GM19035 (cell line): ENCODE measurements at regions not wholly inside any gene's neighbourhood (a gene's known extent, or its start where the extent isn't known, plus 50 kb on each side); places are given as distances from the start of the nearest gene placed in this dataset.

Experiments used
- ATAC-seq: cut with Tn5 transposase; IDR thresholded peaks from one replicate; pipeline ENCODE4 v1.9.1; 2021; ENCODE audit not compliant: unreplicated experiment

- ATAC-seq, result no peak
These were observed 137.1 kb upstream of the GAS1 start for GRCh38 chr9:87084407-87084806.

GRCh38 chr9:87085073-87085472 lies 137.8 kb upstream of the GAS1 start:
- no peak for ATAC-seq

DNA sequence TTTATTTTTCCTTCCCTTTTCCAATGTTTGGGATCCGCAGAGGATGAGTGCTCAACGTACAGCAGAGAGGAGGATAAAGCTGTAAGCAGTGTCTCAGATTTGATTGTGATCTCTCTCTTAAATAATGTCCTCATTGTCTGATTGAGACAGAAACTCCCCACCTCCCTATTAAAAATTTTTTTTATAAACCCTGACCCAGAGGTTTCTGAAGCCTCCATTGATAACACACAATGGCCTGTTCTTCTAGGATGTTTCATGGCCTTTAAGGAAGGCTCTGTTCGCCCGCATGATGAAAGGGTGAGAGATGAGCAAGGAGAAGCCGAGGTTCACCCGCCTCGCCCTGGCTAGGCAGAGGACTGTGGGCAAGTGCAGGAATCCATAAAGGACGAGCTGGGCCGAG lies 138.2 kb upstream of the GAS1 start:
- ATAC-seq, result no peak

DNA sequence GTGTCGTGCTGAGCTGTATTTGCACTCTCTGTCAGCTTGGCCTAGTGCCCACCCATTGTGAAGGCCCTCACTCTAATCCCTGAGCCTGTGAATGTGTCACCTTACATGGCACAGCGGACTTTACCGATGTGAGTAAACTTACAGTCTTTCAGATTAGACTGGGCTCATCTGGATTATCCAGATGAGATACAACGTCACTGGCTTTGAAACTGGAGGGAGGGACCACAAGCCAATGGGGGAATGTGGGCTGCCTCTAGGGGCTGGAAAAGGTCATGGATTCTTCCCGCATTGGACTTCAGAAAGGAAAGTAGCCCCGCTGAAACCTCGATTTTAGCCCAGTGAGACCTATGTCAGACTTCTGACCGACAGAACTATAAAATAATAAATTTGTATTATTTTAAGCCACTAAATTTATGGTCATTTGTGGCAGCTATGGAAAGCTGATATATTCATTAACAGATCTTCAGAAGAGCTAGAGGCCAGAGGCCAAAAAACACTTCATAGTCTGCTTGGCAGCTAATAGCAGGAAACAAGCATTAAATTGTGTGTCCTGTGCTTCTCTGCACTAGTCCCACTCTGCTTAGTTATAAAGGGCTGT lies 139.0 kb upstream of the GAS1 start:
- no peak for ATAC-seq

DNA sequence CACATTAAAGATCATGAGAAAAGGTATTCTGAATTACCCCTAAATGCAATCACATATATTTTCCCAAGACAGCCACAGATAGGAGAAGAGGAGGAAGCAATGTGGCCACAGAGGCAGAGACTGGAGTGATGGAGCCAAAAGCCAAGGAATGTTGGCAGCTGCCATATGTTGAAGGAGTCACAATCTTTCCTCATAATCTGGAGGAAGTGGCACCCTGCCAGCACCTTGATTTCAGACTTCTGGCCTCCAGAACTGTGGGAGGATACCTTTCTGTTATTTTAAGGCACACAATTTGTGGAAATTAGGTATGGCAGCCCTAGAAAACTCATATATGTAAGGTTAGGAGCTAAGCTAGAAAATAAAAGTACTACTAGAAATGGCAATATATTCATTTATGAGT lies 139.9 kb upstream of the GAS1 start:
- no peak for ATAC-seq

DNA sequence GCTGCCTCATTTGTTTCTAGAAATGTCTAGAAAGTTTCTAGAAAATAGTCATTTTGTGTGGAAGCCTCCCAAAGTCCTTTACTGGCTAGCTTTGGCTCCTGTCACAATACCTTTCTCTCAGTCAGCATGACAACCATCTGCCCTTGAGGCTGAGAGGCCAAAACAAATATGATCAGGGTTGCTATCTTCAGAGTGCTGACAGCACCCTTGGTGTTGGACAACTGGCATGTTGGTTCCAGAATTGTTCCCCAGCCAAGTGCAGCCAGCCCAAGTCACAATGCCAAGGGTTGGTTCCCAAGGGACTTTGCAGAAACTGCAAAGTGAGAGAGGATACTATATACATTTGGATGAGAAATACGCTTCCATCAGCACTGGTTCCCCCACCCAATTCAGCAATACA lies 140.9 kb upstream of the GAS1 start:
- ATAC-seq, result no peak

DNA sequence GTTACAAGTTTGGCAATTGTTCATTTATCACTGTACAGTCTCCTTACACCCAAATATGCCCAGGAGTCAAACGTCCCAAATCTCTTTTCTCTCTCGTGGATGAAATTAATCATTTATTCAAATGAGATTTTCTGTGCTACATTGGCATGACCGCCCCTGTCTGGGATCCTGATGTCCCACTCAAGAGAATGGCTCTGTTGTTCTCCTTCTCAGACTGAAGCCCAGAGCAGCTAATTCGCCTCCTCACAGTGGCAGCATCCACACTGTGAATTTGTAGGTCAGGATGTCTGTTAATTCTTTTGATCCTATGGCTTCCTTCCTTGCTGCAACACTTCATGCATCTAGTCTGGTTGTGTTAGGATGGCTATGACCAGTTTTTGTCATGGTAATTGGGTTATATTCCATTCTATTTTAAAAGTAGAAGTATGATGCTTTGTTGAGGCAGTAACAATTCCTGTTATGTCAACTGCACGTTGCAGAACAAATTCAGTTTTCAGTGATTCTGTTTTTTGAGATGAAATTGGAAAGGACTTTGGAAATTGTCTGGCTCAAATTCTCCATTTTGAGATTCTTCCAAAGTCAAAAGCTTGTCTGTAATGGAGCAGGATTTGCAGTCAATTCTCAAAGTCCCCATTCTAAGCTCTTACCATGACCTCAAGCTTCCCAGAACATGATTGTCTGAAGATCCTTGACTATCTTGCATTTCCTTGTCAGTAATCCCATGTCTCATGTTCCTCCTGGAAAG lies 141.5 kb upstream of the GAS1 start:
- no peak for ATAC-seq

DNA sequence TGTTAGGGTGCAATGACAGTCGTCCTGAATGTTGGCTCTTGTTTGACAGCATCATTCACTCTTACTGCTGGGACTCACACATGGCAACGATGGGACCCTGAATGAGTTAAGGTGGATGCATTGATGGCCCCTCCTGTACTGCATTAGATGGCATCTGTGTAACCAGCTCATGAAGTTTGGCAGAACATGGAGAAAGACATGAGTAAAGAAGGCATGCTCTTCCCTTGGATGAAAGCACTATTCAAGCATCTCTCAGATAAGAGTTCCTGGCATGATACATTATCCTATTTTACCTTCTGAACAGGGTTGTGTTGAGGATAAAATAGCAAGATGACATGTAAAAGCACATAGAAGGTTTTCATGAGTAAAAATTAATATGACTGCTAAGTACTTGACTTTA lies 142.2 kb upstream of the GAS1 start:
- ATAC-seq, result no peak

- no peak for ATAC-seq
These were observed 142.6 kb upstream of the GAS1 start for GRCh38 chr9:87089929-87090328.

- no peak for ATAC-seq
These were observed 146.5 kb upstream of the GAS1 start for GRCh38 chr9:87093777-87094176.

- ATAC-seq, result no peak
These were observed 148.6 kb upstream of the GAS1 start for GRCh38 chr9:87095951-87096350.

DNA sequence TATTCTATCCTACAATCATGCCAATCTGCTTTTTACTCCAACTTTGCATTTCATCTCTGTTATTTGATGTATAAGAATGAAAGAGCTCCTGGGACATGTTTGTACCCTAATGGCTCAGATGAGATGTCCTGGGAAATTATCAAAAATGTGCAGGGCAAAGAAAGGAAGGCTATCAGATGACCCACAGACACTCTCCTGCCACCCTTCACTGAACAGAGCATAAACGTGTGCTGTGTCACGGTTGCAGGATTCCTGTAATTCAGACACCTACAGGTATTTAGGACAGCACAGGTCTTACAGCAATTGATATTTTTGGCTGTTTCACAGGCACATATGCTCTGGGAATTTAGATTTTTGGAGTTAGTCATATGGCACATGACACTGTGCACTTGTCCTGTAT lies 149.2 kb upstream of the GAS1 start:
- no peak for ATAC-seq

GRCh38 chr9:87097238-87097637 lies 149.9 kb upstream of the GAS1 start:
- ATAC-seq, result no peak

GRCh38 chr9:87099407-87099806 lies 152.1 kb upstream of the GAS1 start:
- ATAC-seq, result no peak

- no peak for ATAC-seq
These were observed 152.7 kb upstream of the GAS1 start for GRCh38 chr9:87100001-87100400.

DNA sequence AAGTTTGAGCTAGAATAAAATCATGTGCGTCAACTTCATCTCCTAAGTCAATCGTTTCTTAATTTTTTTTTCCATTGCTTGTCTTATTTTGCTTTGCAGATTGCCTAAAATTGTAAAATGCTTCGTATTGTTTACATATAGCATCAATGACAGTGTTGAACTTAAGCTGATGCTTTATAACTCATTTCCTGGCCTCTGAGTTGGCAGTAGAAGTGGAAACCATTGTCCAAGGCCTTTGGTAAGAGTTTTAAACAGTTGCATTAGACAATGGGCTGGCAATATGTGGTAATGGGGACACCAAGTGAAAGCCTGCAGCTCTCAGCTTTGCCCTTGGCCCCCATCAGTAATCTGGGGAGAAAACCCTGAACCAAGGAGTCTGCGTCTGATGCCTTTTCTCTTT lies 154.8 kb upstream of the GAS1 start:
- ATAC-seq, result no peak

GRCh38 chr9:87107072-87107471 lies 159.8 kb upstream of the GAS1 start:
- no peak for ATAC-seq

DNA sequence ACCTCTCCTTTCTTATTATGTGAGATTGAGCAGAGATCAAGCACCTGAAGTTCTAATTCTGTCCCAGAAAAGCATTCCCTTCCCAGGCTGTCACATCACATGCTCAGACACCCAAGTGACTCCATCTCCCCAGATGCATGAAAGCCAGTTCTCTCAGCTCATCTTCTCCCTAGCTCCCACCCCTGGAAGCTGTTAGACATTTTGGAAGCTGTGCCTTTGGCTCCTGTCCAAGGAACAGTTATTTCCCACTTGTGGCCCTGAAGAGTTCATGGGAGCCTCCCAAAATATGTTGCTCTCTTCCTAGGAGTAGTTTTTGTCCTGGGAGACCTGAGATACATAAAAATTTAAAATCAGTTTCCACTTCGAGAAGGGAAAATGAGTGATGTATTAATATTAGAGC lies 161.4 kb upstream of the GAS1 start:
- ATAC-seq, result no peak

DNA sequence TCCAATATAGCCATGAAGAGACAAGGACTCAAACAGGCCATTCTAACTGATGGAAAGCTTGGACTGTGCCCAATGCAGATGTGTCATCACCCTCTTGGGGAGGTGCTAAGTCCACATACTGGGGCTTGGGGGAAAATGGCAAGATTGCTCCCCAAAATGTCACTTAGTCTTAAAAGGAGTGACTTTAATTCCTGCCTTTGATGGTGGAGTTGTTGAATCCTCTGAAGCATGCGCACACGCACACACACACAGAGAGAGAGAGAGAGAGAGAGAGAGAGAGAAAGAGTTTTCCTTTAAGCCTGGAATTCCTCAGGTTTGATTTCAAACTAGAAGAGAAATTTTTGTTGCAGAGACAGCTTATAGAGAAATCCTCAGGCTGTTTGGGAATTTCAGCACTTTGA lies 161.9 kb upstream of the GAS1 start:
- no peak for ATAC-seq

DNA sequence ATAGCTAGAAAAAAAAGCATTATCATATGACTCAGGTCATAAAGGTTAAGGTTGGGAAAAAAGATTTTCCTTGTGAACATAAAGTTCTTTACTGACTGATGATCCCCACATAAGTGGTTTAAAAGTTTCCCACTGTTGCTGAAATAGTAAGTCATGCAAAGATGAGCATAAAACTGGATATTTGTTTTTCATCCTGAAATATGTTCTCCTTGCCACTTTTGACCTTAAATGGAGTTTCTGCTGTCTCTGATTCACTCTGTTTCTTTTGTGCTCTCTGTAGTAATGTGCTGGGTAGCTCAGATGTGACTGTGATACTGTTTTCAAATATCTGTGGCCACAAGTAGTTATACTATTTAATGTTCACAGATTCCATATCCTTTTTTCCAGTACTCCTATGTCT lies 162.5 kb upstream of the GAS1 start:
- no peak for ATAC-seq

DNA sequence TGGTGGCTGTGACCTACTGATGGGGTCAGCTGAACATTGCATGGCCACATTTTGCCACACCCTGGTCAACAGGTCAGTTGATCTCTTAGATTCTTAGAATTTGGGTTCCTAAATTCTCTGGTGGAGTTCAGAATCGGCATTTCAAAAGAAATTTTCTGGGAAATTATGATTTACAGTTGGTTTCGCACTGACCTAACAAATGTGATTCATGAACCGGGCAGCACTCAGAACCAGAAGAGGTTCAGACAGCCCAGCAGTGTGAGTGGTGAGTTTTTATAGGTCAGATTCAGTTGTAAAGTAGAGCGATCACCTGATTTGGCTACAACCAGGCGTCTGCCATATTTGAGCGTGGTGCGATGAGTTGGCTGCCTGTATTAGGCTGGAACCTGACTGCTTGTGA lies 163.7 kb upstream of the GAS1 start:
- ATAC-seq, result no peak

DNA sequence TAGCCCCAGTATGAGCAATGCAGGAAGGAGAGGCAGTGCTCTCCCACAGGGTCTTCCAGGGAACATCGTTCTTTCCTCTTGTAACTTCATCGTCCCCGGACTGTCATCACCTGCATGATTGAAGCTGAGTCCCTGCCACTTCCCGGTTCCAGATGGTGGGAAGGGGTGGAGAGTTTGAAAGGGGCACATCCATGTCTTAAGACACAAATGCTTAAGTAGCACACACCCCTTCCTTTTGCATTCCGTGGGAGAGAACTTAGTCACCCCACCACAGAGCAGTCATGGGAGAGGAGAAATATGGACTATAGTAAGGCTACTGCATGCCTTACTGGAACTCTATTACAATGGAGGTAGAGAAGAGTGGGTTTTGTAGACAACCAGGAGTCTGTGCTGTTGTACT lies 165.3 kb upstream of the GAS1 start:
- no peak for ATAC-seq

DNA sequence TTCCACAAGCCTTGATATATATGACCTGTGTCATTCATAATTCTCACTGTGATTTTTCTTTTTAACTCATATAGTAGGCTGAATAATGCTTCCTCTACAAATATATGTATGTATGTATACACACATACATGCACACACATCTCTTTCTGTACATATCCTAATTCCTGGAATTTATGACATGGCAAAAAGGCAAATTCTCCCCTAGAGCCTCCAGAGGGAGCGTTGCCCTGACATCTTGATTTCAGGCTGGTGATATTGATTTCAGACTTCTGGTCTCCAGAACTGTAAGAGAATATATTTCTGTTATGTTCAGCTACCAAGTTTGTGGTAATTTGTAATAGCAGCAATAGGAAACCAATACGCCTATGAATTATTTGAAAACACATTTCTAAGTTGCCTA lies 166.6 kb upstream of the GAS1 start:
- ATAC-seq, result no peak
